SK-N-MC (cell line): ENCODE measurements at regions not wholly inside any gene's neighbourhood (a gene's known extent, or its start where the extent isn't known, plus 50 kb on each side); places are given as distances from the start of the nearest gene placed in this dataset.

Experiments used
- EZH2 ChIP-seq: fragments of 200-600 bp; sonication (generic); IDR thresholded peaks from one replicate; pipeline ENCODE4 v1.6.1; 2017; ENCODE audit warnings: antibody characterized with exemption
- POLR2AphosphoS5 ChIP-seq: IDR thresholded peaks from 2 replicates; pipeline ENCODE4 v1.6.1; 2012; ENCODE audit warnings: mild to moderate bottlenecking, low read depth, low read length, borderline replicate concordance

- TF ChIP-seq POLR2AphosphoS5 (no peak), EZH2 (no peak)
Measured at GRCh38 chr13:34589581-34589980, 352.5 kb upstream of the NBEA start.
